ENCODE measurements at regions not wholly inside any gene's neighbourhood (a gene's known extent, or its start where the extent isn't known, plus 50 kb on each side); places are given as distances from the start of the nearest gene placed in this dataset.
"Not testable (repeated sequence)": the region's sequence is repeated elsewhere in the genome, so short reads cannot be mapped to it uniquely, and the experiment has no call there.

DNA sequence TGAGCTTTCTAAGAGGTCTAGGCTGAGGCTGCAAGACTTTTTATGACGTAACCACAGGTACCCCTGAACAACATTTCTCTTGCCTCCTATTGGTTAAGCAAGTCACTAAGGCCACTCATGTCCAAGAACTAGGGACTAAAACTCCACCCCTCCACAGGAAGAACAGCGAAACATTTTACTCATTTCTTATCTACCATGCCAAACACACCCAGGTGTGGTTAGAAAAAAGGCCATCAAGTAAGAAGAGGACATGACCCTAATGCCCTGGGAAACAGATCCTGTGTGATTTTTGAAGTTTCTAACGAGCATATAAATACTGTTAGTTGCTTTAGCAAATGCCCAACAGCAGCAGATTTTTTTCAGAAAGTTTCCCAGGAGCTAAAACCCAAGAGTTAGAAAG is 282.4 kb upstream of the DYNLRB2 start:
- DNase-seq (ENCODE audit: low spot score): no peak

DNA sequence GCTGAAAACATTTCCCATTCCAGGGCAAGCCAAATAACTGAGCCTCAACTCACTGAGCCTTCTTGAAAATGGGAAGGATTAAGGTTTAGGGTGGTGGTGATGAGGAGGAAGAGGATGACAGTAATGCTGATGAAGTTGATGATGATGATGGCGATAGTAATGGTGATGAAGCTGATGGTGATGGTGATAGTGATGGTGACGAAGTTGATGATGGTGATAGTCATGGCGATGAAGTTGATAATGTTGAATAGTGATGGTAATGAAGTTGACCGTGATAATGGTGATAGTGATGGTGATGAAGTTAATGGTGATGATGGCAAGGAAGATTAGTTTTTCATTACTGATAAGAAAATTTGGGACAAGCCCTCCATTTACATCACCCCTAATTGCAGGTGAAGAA is 285.8 kb upstream of the DYNLRB2 start:
- no peak for DNase-seq (ENCODE audit: low spot score)

DNA sequence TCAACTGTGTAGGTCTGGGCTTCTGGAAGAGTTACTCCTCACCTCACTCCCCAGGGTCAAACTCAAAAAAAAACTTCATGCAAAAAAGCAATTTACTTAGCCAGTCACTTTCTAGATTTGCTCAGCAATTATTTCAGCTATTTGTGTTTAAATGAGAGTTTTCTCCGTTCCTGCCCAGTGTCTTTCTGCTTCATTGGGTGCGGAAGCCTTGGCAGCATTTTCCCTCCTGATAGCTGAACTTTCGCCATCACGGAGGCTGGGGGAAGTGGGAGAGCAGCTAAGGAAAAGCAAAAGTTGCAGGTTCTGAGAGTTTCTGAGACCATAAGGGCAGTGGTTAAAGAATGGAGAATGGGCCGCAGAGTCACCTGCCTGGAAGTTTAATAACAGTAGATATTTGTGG is 287.1 kb upstream of the DYNLRB2 start:
- DNase-seq (ENCODE audit: low spot score): no peak

DNA sequence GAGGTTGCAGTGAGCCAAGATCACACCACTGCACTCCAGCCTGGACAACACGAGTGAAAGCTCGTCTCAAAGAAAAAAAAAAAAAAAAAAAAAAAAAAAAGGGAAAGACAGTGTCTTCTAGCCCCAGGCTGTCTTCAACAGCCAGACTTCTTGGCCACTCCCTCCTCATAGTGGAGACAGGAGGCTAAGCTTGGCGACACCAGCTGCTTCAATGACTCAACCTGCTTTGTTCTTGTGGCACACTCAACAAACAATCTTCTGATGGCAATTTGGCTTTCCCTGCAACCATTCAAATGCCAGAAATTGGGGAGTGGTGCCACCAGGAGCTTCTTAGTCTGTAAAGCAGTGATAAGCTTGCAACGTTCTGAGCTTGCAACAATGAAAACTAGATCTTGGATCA is 290.4 kb upstream of the DYNLRB2 start:
- no peak for DNase-seq (ENCODE audit: low spot score)

GRCh38 chr16:80243303-80243702 is 297.5 kb upstream of the DYNLRB2 start:
- DNase-seq (ENCODE audit: low spot score): not testable (repeated sequence)

DNA sequence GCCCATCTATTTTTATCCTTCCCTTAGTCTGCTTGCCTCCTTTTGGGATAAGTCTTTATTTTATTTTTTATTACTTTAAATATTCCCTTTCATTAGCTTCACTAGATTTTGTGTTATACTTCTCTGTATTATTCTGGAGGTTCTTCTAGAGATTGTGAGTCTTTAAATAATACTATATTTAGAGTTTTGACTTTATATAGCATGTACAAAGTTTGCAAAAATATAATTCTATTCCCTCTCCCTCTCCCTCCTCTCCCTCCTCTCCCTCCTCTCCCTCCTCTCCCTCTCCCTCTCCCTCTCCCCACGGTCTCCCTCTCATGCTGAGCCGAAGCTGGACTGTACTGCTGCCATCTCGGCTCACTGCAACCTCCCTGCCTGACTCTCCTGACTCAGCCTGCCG is 298.5 kb upstream of the DYNLRB2 start:
- not testable (repeated sequence) for DNase-seq (ENCODE audit: low spot score)

GRCh38 chr16:80233097-80233835 is 307.5 kb upstream of the DYNLRB2 start:
- no peak for DNase-seq (ENCODE audit: low spot score)

DNA sequence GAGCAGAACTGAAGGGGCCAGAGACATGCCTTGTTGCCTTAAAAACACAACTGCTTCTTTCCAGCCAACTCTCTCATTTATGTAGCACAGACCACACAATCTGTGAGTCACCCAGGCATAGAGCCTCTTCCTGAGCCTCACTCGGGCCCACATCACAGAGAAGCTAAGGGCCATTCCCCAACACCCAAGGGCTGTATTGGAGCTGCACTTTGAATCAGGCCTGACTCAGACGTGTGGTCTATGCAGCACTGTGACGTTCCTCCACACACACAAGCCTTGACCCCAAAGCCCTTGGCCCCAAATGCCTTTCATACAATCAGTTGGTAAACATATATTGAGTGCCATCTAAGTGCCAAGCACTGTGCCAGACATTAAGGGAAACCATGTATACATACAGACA is 308.9 kb upstream of the DYNLRB2 start:
- no peak for DNase-seq (ENCODE audit: low spot score)

GRCh38 chr16:80231121-80231520 is 309.7 kb upstream of the DYNLRB2 start:
- DNase-seq (ENCODE audit: low spot score): no peak

GRCh38 chr16:80230328-80231120 is 310.3 kb upstream of the DYNLRB2 start:
- no peak for DNase-seq (ENCODE audit: low spot score)

GRCh38 chr16:80226499-80226898 is 314.3 kb upstream of the DYNLRB2 start:
- DNase-seq (ENCODE audit: low spot score): no peak

DNA sequence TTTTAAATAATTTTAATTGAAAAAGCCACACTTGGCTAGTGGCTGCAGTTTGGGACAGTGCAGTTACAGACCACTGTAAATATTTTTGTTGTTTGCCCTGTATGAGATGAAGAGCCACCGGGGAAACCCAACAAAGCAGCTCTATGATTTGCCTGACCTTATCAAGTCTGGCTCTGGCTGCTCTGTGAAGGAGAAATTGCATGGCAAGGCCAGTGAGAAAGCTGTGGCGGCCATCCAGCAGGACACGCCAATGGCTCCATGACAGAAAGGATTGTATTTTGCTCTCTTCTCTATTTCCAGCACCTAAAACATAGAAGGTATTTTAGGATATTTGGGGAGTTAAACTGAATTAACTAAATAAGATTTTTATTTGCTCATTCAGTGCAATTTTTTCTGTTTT is 330.0 kb upstream of the DYNLRB2 start:
- no peak for DNase-seq (ENCODE audit: low spot score)

- no peak for DNase-seq (ENCODE audit: low spot score)
Observed at GRCh38 chr16:80208743-80209142, 332.1 kb upstream of the DYNLRB2 start.

GRCh38 chr16:80208015-80208414 is 332.8 kb upstream of the DYNLRB2 start:
- no peak for DNase-seq (ENCODE audit: low spot score)

- DNase-seq (ENCODE audit: low spot score): no peak
Observed at GRCh38 chr16:80203821-80204220, 337.0 kb upstream of the DYNLRB2 start.

GRCh38 chr16:80202831-80203413 is 337.9 kb upstream of the DYNLRB2 start:
- DNase-seq (ENCODE audit: low spot score): no peak

GRCh38 chr16:80200079-80200478 is 340.7 kb upstream of the DYNLRB2 start:
- no peak for DNase-seq (ENCODE audit: low spot score)

GRCh38 chr16:80199614-80200013 is 341.2 kb upstream of the DYNLRB2 start:
- DNase-seq (ENCODE audit: low spot score): no peak

GRCh38 chr16:80198311-80199299 is 342.2 kb upstream of the DYNLRB2 start:
- no peak for DNase-seq (ENCODE audit: low spot score)

DNA sequence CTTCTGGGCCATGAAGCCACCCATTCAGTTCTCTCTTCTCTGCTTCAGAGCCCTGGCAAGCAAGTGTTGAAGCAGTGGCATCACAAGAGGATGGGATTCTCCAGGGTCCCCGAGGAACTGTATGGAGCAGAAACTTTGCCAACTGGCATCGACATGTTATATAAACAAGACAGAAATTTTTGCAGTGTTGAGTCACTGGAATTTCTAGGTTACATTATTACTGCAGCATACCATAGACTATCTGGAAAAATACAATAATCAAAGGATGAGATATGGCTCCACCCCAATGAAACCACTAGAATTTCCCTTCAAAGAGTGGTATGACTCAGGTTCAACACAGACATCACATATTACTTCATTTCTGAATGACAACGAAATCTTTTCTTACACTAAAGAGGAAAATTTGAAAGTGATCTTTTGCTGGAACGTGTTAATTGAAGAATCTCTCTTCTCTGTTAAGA is 343.0 kb upstream of the DYNLRB2 start:
- no peak for DNase-seq (ENCODE audit: low spot score)

GRCh38 chr16:80191928-80192327 is 348.9 kb upstream of the DYNLRB2 start:
- DNase-seq (ENCODE audit: low spot score): no peak

Measured in CD4-positive, alpha-beta T cell treated with Interleukin-6 at 100 ng/mL for 8 hours (primary cell).